ENCODE measurements at regions not wholly inside any gene's neighbourhood (a gene's known extent, or its start where the extent isn't known, plus 50 kb on each side); places are given as distances from the start of the nearest gene placed in this dataset.

DNA sequence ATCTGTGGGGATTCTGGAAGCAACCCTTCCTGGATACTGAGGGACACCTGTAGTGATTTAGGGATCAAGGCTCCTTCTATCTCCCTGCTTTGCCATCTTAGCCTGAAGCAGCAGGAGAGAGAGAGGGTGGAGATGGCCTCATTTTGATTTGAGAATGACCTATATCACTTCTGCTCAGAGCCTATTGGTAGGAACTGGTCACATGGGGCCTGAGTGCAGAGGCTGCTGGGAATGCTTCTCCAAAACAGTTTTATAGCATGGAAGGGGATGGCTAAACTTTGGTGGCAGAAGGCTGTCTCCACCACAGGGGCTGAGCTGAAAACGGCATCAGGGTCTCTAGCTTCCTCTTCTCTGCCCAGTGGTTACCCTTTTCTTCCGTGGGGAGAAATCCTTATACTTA lies 105.8 kb downstream of the TBX19 start:
- TF ChIP-seq, protein P1, sequence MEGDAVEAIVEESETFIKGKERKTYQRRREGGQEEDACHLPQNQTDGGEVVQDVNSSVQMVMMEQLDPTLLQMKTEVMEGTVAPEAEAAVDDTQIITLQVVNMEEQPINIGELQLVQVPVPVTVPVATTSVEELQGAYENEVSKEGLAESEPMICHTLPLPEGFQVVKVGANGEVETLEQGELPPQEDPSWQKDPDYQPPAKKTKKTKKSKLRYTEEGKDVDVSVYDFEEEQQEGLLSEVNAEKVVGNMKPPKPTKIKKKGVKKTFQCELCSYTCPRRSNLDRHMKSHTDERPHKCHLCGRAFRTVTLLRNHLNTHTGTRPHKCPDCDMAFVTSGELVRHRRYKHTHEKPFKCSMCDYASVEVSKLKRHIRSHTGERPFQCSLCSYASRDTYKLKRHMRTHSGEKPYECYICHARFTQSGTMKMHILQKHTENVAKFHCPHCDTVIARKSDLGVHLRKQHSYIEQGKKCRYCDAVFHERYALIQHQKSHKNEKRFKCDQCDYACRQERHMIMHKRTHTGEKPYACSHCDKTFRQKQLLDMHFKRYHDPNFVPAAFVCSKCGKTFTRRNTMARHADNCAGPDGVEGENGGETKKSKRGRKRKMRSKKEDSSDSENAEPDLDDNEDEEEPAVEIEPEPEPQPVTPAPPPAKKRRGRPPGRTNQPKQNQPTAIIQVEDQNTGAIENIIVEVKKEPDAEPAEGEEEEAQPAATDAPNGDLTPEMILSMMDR (conservative IDR thresholded peaks at IDR 0.05) = no peak
- TF ChIP-seq ZFX (IDR thresholded peaks at IDR 0.05) = no peak

Measured in C4-2B (cell line).